ENCODE measurements at regions not wholly inside any gene's neighbourhood (a gene's known extent, or its start where the extent isn't known, plus 50 kb on each side); places are given as distances from the start of the nearest gene placed in this dataset.

DNA sequence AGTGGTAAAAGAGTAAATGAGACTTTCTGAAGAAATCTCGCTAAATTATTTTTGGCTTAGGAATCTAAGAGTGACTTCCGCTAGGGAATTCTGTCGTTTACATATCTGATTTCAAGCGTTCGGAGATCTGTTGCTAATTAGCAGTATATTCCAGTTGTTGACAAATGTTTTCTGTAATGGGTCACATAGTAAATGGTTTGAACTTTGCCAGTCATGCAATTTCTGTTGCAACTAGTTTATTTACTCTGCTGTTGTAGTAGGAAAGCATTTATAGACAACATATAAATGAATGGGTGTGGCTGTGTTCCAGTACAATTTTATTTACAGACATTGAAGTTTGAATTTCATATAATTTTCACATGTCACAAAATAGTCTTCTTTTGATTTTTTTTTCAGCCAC lies 57.4 kb upstream of the JAK2 start:
- H3K36me3 ChIP-seq (ENCODE audit: insufficient read depth, low read length): no peaks in the 10 kb centered on the region
- H3K79me2 ChIP-seq (ENCODE audit: insufficient read depth, low read length): no peaks in the 10 kb centered on the region
- TF ChIP-seq, protein P1, sequence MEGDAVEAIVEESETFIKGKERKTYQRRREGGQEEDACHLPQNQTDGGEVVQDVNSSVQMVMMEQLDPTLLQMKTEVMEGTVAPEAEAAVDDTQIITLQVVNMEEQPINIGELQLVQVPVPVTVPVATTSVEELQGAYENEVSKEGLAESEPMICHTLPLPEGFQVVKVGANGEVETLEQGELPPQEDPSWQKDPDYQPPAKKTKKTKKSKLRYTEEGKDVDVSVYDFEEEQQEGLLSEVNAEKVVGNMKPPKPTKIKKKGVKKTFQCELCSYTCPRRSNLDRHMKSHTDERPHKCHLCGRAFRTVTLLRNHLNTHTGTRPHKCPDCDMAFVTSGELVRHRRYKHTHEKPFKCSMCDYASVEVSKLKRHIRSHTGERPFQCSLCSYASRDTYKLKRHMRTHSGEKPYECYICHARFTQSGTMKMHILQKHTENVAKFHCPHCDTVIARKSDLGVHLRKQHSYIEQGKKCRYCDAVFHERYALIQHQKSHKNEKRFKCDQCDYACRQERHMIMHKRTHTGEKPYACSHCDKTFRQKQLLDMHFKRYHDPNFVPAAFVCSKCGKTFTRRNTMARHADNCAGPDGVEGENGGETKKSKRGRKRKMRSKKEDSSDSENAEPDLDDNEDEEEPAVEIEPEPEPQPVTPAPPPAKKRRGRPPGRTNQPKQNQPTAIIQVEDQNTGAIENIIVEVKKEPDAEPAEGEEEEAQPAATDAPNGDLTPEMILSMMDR (IDR thresholded peaks at IDR 0.05; ENCODE audit: low read length): no peak
- TF ChIP-seq EZH2 (IDR thresholded peaks at IDR 0.05; ENCODE audit: borderline replicate concordance, low read length): no peak
- H2AFZ ChIP-seq (ENCODE audit: low read length): no peak overlapping the region
- H3K4me2 ChIP-seq (ENCODE audit: low read length): no peak overlapping the region
- no peak overlapping the region for H3K27ac ChIP-seq (ENCODE audit: low read depth, low read length, poor library complexity, severe bottlenecking)
- no peak overlapping the region for H3K4me3 ChIP-seq (ENCODE audit: low read depth, low read length, poor library complexity, severe bottlenecking)
- H3K9me2 ChIP-seq (ENCODE audit: low read depth, low read length): no peaks in the 10 kb centered on the region
- no peaks in the 10 kb centered on the region for H3F3A ChIP-seq (ENCODE audit: insufficient read depth, low read length)
- H3K9me3 ChIP-seq (ENCODE audit: low read length): no peaks in the 10 kb centered on the region
- no peak overlapping the region for H3K9ac ChIP-seq (ENCODE audit: low read length)
- H4K20me1 ChIP-seq (ENCODE audit: insufficient read depth, low read length): no peaks in the 10 kb centered on the region
- H3K4me1 ChIP-seq (ENCODE audit: insufficient read depth, low read length, severe bottlenecking): no peaks in the 10 kb centered on the region
- H3K27me3 ChIP-seq (ENCODE audit: insufficient read depth, low read length): no peaks in the 10 kb centered on the region

DNA sequence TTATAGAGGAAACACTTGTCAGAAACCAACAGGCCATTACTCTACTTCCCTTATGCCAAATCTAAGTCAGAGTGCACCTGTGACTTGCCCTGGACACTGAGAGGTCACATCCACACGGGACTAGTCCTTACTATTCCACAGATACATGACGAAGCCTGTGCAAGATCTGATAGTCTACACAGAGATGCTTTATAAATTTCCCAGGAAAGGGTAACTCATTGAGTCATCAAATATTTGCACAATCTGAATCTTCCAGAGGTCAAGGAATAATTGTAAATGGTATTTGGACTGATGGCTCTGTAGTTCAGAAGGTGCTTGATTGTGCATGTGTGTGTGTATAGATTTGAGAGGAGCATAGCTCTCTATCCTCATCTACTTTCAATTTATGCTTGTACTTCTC lies 55.2 kb upstream of the JAK2 start:
- Histone ChIP-seq H3K79me2 (ENCODE audit: insufficient read depth, low read length) (no peaks in the 10 kb centered on the region), H3K9me2 (ENCODE audit: low read depth, low read length) (no peaks in the 10 kb centered on the region), H3K9ac (ENCODE audit: low read length) (no peak overlapping the region), H3F3A (ENCODE audit: insufficient read depth, low read length) (no peaks in the 10 kb centered on the region), H3K4me3 (ENCODE audit: low read depth, low read length, poor library complexity, severe bottlenecking) (no peak overlapping the region), H4K20me1 (ENCODE audit: insufficient read depth, low read length) (no peaks in the 10 kb centered on the region), H3K36me3 (ENCODE audit: insufficient read depth, low read length) (no peaks in the 10 kb centered on the region), H3K4me1 (ENCODE audit: insufficient read depth, low read length, severe bottlenecking) (no peaks in the 10 kb centered on the region), H3K27me3 (ENCODE audit: insufficient read depth, low read length) (no peaks in the 10 kb centered on the region), H3K4me2 (ENCODE audit: low read length) (no peak overlapping the region), H2AFZ (ENCODE audit: low read length) (no peak overlapping the region), H3K9me3 (ENCODE audit: low read length) (no peaks in the 10 kb centered on the region), H3K27ac (ENCODE audit: low read depth, low read length, poor library complexity, severe bottlenecking) (no peak overlapping the region)
- TF ChIP-seq, protein P1 (IDR thresholded peaks at IDR 0.05; ENCODE audit: low read length): no peak
- TF ChIP-seq EZH2 (IDR thresholded peaks at IDR 0.05; ENCODE audit: borderline replicate concordance, low read length): no peak

DNA sequence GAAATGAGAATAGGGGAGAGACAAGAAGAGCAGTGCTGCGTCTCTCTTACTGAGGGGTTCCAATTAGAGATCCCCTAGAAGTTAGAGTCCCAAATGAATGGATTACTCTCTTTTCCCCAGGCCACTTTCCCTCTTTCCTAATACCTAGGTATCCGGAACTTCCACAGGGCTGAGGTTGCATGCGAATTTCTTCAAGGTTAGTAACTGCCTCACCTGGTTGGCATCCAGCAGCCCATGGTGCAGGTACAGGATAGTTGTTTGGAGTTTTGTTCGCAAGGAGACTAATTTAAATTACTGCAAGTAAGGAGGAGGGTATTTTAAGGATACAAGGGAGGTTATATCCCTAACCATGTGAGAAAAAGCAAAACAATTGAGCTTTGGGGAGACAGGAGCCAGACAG lies 52.4 kb upstream of the JAK2 start:
- no peak overlapping the region for H3K27ac ChIP-seq (ENCODE audit: low read depth, low read length, poor library complexity, severe bottlenecking)
- no peaks in the 10 kb centered on the region for H3K9me2 ChIP-seq (ENCODE audit: low read depth, low read length)
- H3K4me2 ChIP-seq (ENCODE audit: low read length): no peak overlapping the region
- H3F3A ChIP-seq (ENCODE audit: insufficient read depth, low read length): no peaks in the 10 kb centered on the region
- no peaks in the 10 kb centered on the region for H3K27me3 ChIP-seq (ENCODE audit: insufficient read depth, low read length)
- peaks cover 5% of the 10 kb centered on the region for H3K4me1 ChIP-seq (ENCODE audit: insufficient read depth, low read length, severe bottlenecking)
- TF ChIP-seq, protein P1 (IDR thresholded peaks at IDR 0.05; ENCODE audit: low read length): no peak
- TF ChIP-seq EZH2 (IDR thresholded peaks at IDR 0.05; ENCODE audit: borderline replicate concordance, low read length): no peak
- H3K36me3 ChIP-seq (ENCODE audit: insufficient read depth, low read length): no peaks in the 10 kb centered on the region
- H4K20me1 ChIP-seq (ENCODE audit: insufficient read depth, low read length): no peaks in the 10 kb centered on the region
- no peak overlapping the region for H3K9ac ChIP-seq (ENCODE audit: low read length)
- H3K79me2 ChIP-seq (ENCODE audit: insufficient read depth, low read length): no peaks in the 10 kb centered on the region
- H2AFZ ChIP-seq (ENCODE audit: low read length): no peak overlapping the region
- no peak overlapping the region for H3K4me3 ChIP-seq (ENCODE audit: low read depth, low read length, poor library complexity, severe bottlenecking)
- no peaks in the 10 kb centered on the region for H3K9me3 ChIP-seq (ENCODE audit: low read length)

Data from OCI-LY1 (cell line).